Loucy (cell line): ENCODE measurements at regions not wholly inside any gene's neighbourhood (a gene's known extent, or its start where the extent isn't known, plus 50 kb on each side); places are given as distances from the start of the nearest gene placed in this dataset.

Source experiments
- CTCF ChIP-seq: fragments of 200-600 bp; sonication (generic); conservative IDR thresholded peaks from 2 replicates; pipeline ENCODE4 v1.5.1; 2014; ENCODE audit warnings: mild to moderate bottlenecking, antibody characterized with exemption, low read length
- EZH2phosphoT487 ChIP-seq: fragments of 200-600 bp; IDR thresholded peaks from 2 replicates; pipeline ENCODE4 v1.6.1; 2018; ENCODE audit warnings: antibody characterized with exemption, mild to moderate bottlenecking, moderate library complexity, borderline replicate concordance

DNA sequence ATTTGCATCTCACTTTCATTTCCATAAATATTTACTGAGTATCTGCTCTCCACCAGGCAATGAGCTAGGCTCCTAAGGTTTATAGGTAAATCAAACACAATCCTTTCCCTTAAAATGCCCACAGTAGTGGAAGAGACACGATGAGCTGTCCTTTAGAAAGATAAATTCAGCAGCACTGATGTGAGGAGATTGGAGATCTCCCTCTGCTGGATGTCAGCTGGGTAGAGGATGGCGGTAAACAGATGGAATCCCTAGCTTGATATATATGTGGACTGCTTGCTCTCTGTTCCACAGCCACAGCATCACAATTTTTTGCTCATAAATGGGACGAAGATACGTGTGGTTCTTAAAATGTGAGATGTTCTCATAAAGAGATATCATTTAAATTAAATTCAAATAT lies 216.4 kb upstream of the RASGEF1B start:
- TF ChIP-seq EZH2phosphoT487: no peak
- TF ChIP-seq CTCF: peak; percentile 44
